ENCODE measurements at regions not wholly inside any gene's neighbourhood (a gene's known extent, or its start where the extent isn't known, plus 50 kb on each side); places are given as distances from the start of the nearest gene placed in this dataset.
"Not testable (repeated sequence)": the region's sequence is repeated elsewhere in the genome, so short reads cannot be mapped to it uniquely, and the experiment has no call there.

- Histone ChIP-seq H3K36me3 (no peaks in the 10 kb centered on the region), H3K9me3 (peaks cover 0 to 6% (median 0%) of the 10 kb centered on the region in 3 donors), H3K4me1 (no peaks in the 10 kb centered on the region), H3K27me3 (no peaks in the 10 kb centered on the region), H3K4me3 (no peak overlapping the region), H3K27ac (no peak overlapping the region)
- intact Hi-C loops (cut with DNase I): no loop called here
- TF ChIP-seq POLR2A (IDR thresholded peaks at IDR 0.05) (no peak), CTCF (IDR thresholded peaks at IDR 0.05) (no peak)
- 82 to 89% methylated on average over 2 of the region's 2 CpGs for WGBS, 2 donors
- DNase-seq: no peak
These were observed 280.2 kb upstream of the TOM1L1 start for GRCh38 chr17:54620399-54620978.

DNA sequence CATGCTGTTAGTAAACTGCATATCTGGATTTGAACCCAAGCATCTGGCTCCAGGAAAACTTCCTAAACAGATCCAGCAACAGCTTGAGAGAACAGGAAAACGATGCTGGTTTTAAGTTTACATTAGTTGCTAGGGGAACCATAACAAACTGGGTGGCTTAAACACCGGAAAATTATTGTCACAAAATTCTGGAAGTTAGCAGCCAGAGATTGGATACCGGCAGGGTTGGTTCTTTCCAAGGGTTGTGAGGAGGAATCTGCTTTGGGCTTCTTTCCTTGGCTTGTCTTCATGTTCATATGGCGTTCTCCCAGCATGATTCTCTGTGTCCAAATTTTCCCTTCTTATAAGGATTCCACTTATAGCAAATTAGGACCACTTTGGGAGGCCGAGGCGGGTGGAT lies 276.9 kb upstream of the TOM1L1 start:
- Histone ChIP-seq H3K4me3 (no peak overlapping the region), H3K4me1 (no peaks in the 10 kb centered on the region), H3K27ac (no peak overlapping the region), H3K36me3 (no peaks in the 10 kb centered on the region), H3K9me3 (peaks cover 0 to 3% (median 0%) of the 10 kb centered on the region in 3 donors), H3K27me3 (no peaks in the 10 kb centered on the region)
- TF ChIP-seq CTCF (IDR thresholded peaks at IDR 0.05): no peak
- no peak for TF ChIP-seq POLR2A (IDR thresholded peaks at IDR 0.05)
- DNase-seq: no peak
- intact Hi-C loops (cut with DNase I): no loop called here
- 56 to 74% methylated on average over 6 of the region's 6 CpGs for WGBS, 2 donors

GRCh38 chr17:54626146-54626703 lies 274.4 kb upstream of the TOM1L1 start:
- 24 to 44% methylated on average over 2 of the region's 2 CpGs for whole genome bisulfite sequencing, 2 donors
- TF ChIP-seq CTCF (IDR thresholded peaks at IDR 0.05): no peak
- no peak for TF ChIP-seq POLR2A (IDR thresholded peaks at IDR 0.05)

GRCh38 chr17:54639426-54639825 lies 261.2 kb upstream of the TOM1L1 start:
- H3K4me1 ChIP-seq; H3K27ac ChIP-seq; H3K27me3 ChIP-seq; DNase-seq; H3K4me3 ChIP-seq; intact Hi-C loops (cut with DNase I); H3K36me3 ChIP-seq: not testable (repeated sequence)
- peaks cover 0 to 11% (median 0%) of the 10 kb centered on the region in 3 donors for H3K9me3 ChIP-seq
- 20 to 80% methylated on average over 1 of the region's 6 CpGs for WGBS, 2 donors

More at GRCh38 chr17:54626146-54626703, 274.4 kb upstream of the TOM1L1 start:
- Histone ChIP-seq H3K4me1 (no peaks in the 10 kb centered on the region), H3K9me3 (no peaks in the 10 kb centered on the region), H3K36me3 (no peaks in the 10 kb centered on the region), H3K4me3 (no peak overlapping the region), H3K27me3 (no peaks in the 10 kb centered on the region), H3K27ac (no peak overlapping the region)
- DNase-seq: no peak
- intact Hi-C loops (cut with DNase I): no loop called here

DNA sequence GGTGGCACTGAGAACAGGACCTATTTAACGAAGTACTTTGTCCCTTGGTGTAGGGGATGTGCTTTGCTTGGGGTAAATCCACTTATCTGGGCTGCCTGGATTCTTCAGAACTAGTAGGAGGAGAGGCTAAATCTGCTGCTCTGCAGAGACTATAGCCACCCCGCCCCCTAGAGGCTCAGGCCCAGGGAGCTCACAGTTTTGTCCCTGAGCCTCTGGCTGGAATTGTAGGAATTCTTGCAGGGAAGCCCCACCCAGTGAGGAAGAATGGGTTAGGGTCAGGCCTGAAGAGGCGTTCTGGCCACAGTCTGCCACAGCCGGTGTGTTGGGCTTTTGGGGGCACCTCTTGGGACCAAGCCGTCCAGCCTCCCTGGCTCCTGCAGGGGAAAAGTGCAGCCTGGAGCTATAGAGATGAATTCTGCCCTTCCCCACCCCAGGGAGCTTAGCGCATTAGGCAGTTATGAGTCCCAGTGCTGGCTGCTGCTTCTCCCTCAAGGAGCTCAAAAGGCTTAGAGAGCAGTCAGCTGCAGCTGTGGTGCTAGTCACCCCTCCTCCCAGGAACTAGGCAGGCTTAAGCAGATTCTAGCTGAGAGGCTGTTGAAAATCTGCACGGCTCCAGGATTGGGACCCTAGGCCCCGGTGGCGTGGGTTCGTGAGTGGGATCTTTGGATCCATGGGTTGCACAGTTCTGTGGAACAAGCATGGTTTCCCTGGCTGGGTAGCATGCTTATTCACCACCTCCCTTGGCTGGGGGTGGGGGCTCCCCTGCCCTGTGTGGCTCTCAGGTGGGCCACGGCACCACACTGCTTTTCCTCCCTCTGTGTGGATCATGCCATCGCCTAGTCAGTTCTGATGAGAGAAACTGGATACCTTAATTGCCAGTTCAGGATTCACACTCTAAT lies 237.4 kb upstream of the TOM1L1 start:
- Histone ChIP-seq H3K4me1 (no peaks in the 10 kb centered on the region), H3K4me3 (no peak overlapping the region), H3K36me3 (no peaks in the 10 kb centered on the region), H3K27me3 (no peaks in the 10 kb centered on the region), H3K9me3 (peaks cover 0 to 10% (median 0%) of the 10 kb centered on the region in 3 donors), H3K27ac (no peak overlapping the region)
- intact Hi-C loops (cut with DNase I): no loop called here
- DNase-seq: no peak
- TF ChIP-seq POLR2A (IDR thresholded peaks at IDR 0.05) (no peak), CTCF (IDR thresholded peaks at IDR 0.05) (no peak)
- WGBS, 2 donors: 75 to 79% methylated on average over 4 to 5 of the region's 12 CpGs

Data from esophagus squamous epithelium (tissue), 5 donors.